RWPE2 (cell line): ENCODE measurements at regions not wholly inside any gene's neighbourhood (a gene's known extent, or its start where the extent isn't known, plus 50 kb on each side); places are given as distances from the start of the nearest gene placed in this dataset.

Source experiments
- ATAC-seq: fragments of 200-7000 bp; cut with Tn5 transposase; 3 replicates; pipeline ENCODE4 v1.9.1; 2021; ENCODE audit warnings: low read depth
- DNase-seq: peaks from one replicate; pipeline ENCODE4 v3.0.0-alpha.2; 2020; ENCODE audit warnings: low spot score
- H3K27ac ChIP-seq: fragments of 450-650 bp; 2 replicates; pipeline ENCODE4 v1.5.1; 2017; ENCODE audit warnings: mild to moderate bottlenecking; ENCODE audit not compliant: poor library complexity, severe bottlenecking
- H3K27me3 ChIP-seq: fragments of 250-450 bp; sonication (Bioruptor Pico); 2 replicates; pipeline ENCODE4 v1.5.1; 2021; ENCODE audit warnings: mild to moderate bottlenecking, moderate library complexity; ENCODE audit not compliant: insufficient read depth, poor library complexity, severe bottlenecking
- H3K36me3 ChIP-seq: fragments of 250-450 bp; sonication (Bioruptor Pico); 2 replicates; pipeline ENCODE4 v1.5.1; 2020; ENCODE audit warnings: low read depth, mild to moderate bottlenecking, moderate library complexity
- H3K4me1 ChIP-seq: fragments of 250-450 bp; sonication (Bioruptor Pico); 2 replicates; pipeline ENCODE4 v1.5.1; 2021; ENCODE audit warnings: mild to moderate bottlenecking, moderate library complexity; ENCODE audit not compliant: insufficient read depth, poor library complexity, severe bottlenecking
- H3K4me3 ChIP-seq: fragments of 250-450 bp; sonication (Bioruptor Pico); 2 replicates; pipeline ENCODE4 v1.5.1; 2021; ENCODE audit warnings: mild to moderate bottlenecking, moderate library complexity; ENCODE audit not compliant: severe bottlenecking
- H3K9me3 ChIP-seq: fragments of 250-450 bp; sonication (Bioruptor Pico); 2 replicates; pipeline ENCODE4 v1.5.1; 2021; ENCODE audit warnings: mild to moderate bottlenecking, moderate library complexity; ENCODE audit not compliant: severe bottlenecking
- TF ChIP-seq, protein P1 (sequence below): fragments of 450-650 bp; IDR thresholded peaks from one replicate; pipeline ENCODE4 v1.5.1; 2017; ENCODE audit warnings: mild to moderate bottlenecking, moderate library complexity; ENCODE audit not compliant: poor library complexity, severe bottlenecking

DNA sequence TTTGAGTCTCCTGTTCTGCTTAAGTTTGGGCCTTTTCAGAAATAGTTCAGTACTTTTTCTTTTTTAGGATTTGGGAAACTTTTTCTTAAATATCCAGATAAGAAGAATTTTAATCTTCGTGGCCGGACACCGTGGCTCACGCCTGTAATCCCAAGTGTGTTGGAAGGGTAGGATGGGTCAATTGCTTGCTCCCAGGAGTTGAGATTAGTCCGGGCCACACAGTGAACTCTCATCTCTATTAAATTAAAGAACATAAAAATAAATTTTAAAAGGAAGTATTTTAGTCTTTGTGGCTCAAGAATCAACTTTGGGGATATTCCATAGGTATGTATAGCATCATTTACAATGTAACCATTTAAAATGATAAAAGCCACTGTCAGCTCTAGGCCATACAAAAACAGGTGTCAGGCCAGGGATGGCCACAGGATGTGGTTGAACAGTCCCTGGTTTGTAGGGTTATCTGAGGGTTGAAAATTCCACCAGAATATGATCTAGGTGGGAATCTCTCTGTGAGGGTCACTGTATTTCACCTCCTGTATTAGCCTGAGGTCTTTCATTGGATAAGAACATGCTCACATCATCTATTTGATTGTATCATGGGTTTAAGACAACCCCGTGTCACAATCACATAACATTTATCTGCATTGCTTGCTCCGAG, 115.6 kb downstream of the GGTLC2 start:
- Histone ChIP-seq H3K4me1 (no peaks in the 10 kb centered on the region), H3K4me3 (no peak overlapping the region), H3K27me3 (no peaks in the 10 kb centered on the region), H3K36me3 (no peaks in the 10 kb centered on the region), H3K9me3 (no peaks in the 10 kb centered on the region), H3K27ac (no peak overlapping the region)
- ATAC-seq (no peak), DNase-seq (no peak)
- TF ChIP-seq, protein P1, sequence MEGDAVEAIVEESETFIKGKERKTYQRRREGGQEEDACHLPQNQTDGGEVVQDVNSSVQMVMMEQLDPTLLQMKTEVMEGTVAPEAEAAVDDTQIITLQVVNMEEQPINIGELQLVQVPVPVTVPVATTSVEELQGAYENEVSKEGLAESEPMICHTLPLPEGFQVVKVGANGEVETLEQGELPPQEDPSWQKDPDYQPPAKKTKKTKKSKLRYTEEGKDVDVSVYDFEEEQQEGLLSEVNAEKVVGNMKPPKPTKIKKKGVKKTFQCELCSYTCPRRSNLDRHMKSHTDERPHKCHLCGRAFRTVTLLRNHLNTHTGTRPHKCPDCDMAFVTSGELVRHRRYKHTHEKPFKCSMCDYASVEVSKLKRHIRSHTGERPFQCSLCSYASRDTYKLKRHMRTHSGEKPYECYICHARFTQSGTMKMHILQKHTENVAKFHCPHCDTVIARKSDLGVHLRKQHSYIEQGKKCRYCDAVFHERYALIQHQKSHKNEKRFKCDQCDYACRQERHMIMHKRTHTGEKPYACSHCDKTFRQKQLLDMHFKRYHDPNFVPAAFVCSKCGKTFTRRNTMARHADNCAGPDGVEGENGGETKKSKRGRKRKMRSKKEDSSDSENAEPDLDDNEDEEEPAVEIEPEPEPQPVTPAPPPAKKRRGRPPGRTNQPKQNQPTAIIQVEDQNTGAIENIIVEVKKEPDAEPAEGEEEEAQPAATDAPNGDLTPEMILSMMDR = no peak

DNA sequence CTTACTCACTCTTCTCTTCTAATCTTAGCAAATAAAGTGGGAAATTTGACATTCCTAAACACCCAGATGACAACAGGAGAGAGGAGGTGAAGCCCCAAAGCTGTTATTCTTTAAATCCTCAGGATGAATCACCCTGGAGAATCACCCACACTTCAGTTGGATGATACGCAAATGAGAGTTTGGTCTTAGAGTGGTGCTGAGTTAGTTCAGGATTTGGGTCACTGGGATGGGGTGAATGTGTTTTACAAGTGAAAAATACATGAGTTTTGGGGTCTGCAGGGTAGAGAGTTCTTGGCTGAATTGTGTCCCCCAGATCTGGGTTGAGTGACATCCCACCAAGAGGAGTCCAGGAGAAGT, 117.2 kb downstream of the GGTLC2 start:
- Histone ChIP-seq H3K4me1 (no peaks in the 10 kb centered on the region), H3K27me3 (no peaks in the 10 kb centered on the region), H3K4me3 (no peak overlapping the region), H3K36me3 (no peaks in the 10 kb centered on the region), H3K9me3 (no peaks in the 10 kb centered on the region), H3K27ac (no peak overlapping the region)
- TF ChIP-seq, protein P1 = no peak
- ATAC-seq = no peak
- DNase-seq = no peak

DNA sequence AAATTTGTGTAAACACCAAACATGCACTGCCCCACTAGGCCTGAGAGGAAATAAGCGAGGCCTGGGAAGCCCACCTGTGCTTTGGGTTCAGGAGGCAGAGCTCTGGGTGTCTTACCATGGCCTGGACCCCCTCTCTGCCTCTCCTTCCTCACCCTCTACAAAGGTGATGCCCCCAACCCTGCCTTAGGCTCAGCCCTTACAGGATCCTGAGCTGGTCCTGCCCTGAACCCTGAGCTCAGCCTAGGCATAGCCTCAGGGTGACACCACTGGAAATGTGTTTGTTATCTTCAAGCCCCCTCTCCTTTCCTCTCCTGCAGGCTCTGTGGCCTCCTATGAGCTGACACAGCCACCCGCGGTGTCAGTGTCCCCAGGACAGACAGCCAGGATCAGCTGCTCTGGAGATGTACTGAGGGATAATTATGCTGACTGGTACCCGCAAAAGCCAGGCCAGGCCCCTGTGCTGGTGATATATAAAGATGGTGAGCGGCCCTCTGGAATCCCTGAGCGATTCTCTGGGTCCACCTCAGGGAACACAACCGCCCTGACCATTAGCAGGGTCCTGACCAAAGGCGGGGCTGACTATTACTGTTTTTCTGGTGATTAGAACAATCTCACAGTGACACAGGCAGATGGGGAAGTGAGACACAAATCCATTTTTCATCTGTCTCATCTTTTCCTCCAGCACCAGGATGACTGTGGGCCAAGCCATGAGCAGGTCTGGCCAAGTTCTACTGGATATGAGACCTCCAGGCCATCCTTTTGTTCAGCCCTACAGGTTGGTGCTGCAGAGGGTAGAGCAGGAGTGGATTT, 117.8 kb downstream of the GGTLC2 start:
- peaks cover 2% of the 10 kb centered on the region for H3K9me3 ChIP-seq
- TF ChIP-seq, protein P1 = no peak
- no peak overlapping the region for H3K4me3 ChIP-seq
- H3K36me3 ChIP-seq = no peaks in the 10 kb centered on the region
- no peaks in the 10 kb centered on the region for H3K4me1 ChIP-seq
- no peak overlapping the region for H3K27ac ChIP-seq
- no peak for ATAC-seq
- no peaks in the 10 kb centered on the region for H3K27me3 ChIP-seq
- DNase-seq = no peak

DNA sequence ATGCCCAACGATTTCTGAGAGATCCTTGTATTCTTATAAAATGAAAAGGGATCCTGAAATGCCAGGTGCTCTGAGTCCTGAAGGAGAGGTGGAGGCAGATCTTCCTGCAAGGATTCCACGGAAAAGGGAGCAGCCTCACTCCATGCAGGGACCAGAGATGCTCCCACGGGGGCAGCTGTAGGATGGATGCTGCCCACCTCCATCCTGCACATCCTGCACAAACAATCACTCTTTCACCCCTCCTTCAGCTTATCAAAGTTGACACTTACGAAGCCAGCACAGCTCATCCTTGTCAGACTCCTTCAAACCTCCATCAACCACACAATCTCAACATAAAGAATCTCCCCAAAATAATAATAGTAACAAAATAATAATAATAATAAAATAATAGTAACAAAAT, 119.1 kb downstream of the GGTLC2 start:
- no peak for ATAC-seq
- no peak overlapping the region for H3K4me3 ChIP-seq
- no peak overlapping the region for H3K27ac ChIP-seq
- DNase-seq = no peak
- H3K27me3 ChIP-seq = peaks cover 2% of the 10 kb centered on the region
- H3K4me1 ChIP-seq = no peaks in the 10 kb centered on the region
- no peaks in the 10 kb centered on the region for H3K36me3 ChIP-seq
- TF ChIP-seq, protein P1 = no peak
- H3K9me3 ChIP-seq = peaks cover 3% of the 10 kb centered on the region

DNA sequence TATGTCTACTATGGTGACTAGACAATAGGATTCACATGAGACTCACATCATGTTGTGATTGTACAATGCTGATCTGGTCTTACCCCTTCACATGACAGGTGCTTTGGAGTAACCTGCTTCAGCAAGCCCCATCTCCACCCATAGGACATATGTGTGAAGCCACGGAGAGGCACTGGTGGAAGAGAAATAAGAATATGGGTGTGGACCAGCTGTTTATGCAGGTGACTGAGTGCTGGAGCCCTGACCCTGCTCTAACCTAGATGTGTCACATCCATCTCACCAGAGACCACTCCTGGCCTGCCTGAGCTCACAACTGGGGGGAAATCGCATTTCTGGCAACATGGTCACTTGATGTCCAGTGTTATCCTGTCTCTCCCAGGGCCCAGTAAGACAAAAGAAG, 119.7 kb downstream of the GGTLC2 start:
- TF ChIP-seq, protein P1 = no peak
- ATAC-seq (no peak), DNase-seq (no peak)
- Histone ChIP-seq H3K9me3 (peaks cover 3% of the 10 kb centered on the region), H3K27me3 (peaks cover 2% of the 10 kb centered on the region), H3K4me1 (no peaks in the 10 kb centered on the region), H3K4me3 (no peak overlapping the region), H3K36me3 (no peaks in the 10 kb centered on the region), H3K27ac (no peak overlapping the region)
